Gastroesophageal sphincter (tissue), 3 donors: ENCODE measurements at regions not wholly inside any gene's neighbourhood (a gene's known extent, or its start where the extent isn't known, plus 50 kb on each side); places are given as distances from the start of the nearest gene placed in this dataset.

ENCODE experiments used
- CTCF ChIP-seq, 4 experiments: fragments of 200-600 bp in 2 of 4; fragments of 450-650 bp in 2 of 4; sonication (generic) in 1 of 4; IDR thresholded peaks; one replicate each; pipeline ENCODE4 v1.5.1; 2017 to 2019; ENCODE audit warnings: antibody characterized with exemption in 4 of 4, mild to moderate bottlenecking in 2 of 4, moderate library complexity in 2 of 4
- EP300 ChIP-seq: sonication (generic); formaldehyde crosslinking; IDR thresholded peaks from one replicate; pipeline ENCODE4 v1.6.1; 2017; ENCODE audit warnings: antibody characterized with exemption, mild to moderate bottlenecking
- POLR2A ChIP-seq, 2 donors: fragments of 450-650 bp; IDR thresholded peaks; one replicate each; pipeline ENCODE4 v1.6.1; 2017; ENCODE audit warnings: antibody characterized with exemption in 2 of 2, mild to moderate bottlenecking in 2 of 2, moderate library complexity in 1 of 2
- POLR2AphosphoS5 ChIP-seq: sonication (generic); formaldehyde crosslinking; IDR thresholded peaks from one replicate; pipeline ENCODE4 v1.6.1; 2017; ENCODE audit warnings: antibody characterized with exemption

- TF ChIP-seq POLR2A (IDR thresholded peaks at IDR 0.05) (no peak), POLR2AphosphoS5 (no peak), CTCF (IDR thresholded peaks at IDR 0.05) (no peak), EP300 (no peak)
Measured at GRCh38 chr1:177779166-177779965, 190.5 kb downstream of the SEC16B start.
